ENCODE measurements at regions not wholly inside any gene's neighbourhood (a gene's known extent, or its start where the extent isn't known, plus 50 kb on each side); places are given as distances from the start of the nearest gene placed in this dataset.
"Not testable (repeated sequence)": the region's sequence is repeated elsewhere in the genome, so short reads cannot be mapped to it uniquely, and the experiment has no call there.

DNA sequence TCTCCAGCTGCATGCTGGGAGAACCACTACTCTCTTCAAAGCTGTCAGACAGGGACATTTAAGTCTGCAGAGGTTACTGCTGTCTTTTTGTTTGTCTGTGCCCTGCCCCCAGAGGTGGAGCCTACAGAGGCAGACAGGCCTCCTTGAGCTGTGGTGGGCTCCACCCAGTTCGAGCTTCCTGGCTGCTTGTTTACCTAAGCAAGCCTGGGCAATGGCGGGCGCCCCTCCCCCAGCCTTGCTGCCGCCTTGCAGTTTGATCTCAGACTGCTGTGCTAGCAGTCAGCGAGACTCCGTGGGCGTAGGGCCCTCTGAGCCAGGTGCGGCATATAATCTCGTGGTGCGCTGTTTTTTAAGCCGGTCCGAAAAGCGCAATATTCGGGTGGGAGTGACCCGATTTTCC is 215.0 kb downstream of the STIM2 start:
- not testable (repeated sequence) for DNase-seq

DNA sequence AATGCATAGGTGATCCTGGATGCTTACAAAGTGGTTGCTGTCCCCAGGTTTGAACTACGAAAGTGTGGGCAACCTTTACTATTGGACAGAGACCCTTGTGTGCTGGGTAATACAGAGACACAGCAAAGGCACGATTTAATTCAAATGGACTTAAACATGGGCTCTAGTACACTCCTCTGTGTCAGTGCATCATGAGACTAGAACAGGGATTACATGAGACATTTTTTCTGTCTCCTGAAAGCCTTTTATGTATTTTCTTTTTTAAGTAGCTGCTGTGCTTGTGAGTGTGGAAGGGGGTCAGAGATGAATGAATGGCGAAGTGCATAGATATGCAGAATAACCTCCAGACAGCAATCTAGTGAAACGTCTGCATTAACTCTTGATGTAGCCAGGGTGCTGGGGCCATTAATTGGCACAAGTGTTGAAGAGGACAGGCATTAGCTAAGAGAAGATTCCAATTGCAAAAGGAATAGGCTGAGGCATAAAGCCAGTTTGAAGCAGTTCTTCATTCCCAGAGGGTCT is 218.4 kb downstream of the STIM2 start:
- no peak for DNase-seq

DNA sequence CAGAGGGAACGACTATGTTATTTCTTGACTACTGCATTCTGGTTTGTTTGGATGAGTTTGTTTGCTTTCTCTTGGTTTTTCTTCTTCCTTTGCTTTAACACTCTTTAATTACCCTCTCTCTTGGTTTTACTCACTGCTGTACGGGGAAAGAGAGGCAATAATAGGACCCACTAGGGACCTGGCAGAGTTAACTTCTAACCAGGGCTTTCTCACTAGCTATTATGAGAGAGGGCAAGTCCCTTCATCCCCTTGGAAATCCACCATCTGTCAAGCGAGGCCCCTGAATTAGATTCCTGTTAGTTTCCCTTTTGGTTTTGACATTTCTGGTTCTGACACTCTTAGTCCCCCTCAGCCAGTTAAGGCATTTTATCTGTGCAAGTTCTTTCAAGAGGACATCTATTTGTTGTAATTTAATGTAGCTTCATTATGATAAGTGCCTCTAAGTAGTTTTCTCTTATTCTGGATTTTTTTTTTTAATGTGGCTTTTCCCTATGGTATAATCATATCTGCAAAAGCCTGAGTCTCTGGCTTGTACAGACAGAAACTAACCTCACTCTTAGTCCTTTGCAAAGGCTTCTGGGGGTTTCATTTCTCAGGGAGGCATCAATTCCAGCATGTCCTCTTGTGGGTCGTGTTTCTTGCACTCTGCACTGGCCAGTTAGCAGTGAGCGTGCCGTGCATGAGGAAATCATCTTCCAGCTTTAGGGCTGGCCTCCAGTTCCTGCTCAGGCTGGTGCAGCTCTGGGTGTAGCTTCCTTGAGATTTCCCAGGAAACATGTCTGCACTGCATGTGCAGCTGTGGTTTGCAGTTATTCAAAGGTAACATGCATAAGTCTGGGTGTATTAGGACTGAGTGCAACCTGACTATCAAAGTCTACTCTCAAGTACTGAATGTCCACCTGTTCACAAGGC is 221.3 kb downstream of the STIM2 start:
- DNase-seq: no peak

DNA sequence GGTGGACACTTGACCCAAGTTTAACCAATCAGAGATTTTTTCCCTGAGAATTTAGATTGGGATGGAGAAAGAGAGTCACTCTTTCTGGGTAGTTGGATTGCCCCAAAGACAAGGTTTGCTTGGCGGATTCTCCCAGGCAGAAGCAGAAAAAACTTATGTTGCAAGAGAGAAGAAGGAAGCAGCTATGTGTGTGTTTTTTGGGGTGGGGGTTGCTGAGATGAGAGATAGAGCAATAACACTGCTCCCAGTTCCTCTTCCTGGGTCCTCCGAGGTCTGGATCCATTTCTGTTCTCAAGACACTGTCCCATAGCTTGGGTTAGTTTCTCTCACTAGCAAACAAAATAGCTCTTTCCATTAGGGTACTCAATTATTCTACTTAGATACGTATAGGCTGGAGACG is 222.1 kb downstream of the STIM2 start:
- DNase-seq: no peak

DNA sequence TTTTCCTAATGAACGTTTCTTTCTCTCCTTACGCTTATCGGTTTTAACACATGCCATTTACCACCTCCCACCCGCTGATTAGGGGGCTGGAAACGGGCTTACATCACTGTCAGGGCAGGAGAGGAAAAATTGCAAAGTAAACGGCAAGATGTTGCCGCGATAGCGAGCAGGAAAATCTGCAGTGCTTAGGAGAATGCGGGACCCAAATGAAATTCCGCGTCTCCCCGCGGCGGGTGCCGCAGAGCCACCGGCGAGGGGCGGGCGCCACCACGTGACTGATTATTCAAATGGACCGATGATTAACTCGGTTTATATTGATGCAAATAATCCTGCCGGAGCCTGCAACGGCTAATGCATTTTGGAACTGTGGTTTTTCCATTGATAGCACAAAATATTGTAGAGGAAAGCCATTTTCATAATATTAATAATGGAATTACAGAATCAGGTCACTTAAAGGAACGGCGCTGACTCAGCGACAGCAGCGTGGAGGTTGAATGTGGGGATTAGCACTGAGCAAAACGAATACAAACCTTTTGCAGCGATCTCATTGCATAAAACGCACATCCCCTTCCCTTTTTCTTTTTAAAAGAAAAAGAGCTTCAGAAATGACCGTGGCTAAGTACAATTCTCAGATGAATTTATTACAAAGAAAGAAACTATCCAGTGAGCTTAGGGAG is 224.2 kb downstream of the STIM2 start:
- no peak for DNase-seq

DNA sequence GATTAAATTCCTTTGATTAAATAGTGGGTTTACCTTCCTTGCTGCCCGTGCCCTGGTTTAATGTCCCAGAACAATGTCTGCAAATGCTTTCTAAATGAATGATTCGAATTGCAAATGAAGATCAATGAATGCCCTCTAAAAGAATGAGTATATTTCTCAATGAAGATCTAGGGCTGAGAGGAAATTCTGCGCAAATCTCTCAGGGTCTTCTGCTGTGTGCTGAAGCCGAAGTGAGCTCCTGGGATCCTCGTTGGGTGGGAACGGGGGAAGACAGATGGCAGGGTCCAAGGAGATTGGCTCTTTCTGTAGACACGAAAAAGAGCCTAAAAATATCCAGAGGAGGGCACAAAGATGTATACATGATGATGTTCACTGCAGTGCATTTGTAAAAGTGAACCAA is 224.8 kb downstream of the STIM2 start:
- DNase-seq: no peak

DNA sequence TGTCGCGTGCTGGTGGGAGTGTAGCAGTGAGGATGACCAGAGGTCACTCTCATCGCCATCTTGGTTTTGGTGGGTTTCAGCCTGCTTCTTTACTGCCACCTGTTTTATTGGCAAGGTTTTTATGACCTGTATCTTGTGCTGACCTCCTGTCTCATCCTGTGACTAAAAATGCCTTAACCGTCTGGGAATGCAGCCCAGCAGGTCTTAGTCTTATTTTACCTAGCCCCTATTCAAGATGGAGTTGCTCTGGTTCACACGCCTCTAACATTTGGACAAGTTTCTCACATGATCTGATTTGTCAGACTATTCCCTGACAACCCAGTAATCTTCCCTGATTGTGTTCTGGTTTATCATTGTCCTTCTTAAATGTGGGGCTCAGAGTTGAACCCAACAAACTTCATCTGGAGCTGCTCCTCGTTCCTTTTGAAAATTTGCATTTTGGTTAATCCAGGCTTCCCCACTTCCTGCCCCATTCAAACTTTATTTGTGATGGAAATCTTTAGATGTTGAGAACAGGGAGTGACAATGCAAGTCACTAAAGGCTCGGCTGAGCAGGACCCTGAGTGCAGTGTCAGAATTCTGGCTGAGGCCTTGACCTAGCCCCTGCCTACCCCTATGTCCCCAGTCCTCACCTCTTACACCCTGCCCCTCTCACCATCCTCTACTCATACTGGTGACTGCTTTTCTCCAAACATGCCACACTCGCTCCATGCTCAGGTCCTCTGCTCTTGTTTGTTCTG is 226.8 kb downstream of the STIM2 start:
- DNase-seq: no peak

DNA sequence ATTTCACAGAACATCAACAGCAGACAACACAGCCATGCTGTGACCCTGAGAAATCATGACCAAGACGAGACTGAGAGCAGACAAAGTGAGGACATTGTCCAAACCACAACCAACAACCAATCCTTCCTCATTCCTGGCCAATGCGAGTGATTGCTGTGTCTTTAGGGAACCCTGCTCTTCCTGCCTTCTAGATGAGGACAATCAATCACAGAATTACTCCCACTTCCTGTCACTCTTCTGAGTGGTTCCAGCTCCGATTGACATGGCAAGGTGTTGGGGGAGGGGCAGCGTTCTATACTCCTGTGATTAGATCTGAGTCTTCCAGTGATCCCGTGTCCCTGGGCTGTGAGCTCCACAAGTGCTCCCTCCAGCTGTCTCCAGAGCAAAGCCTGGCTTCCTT is 227.8 kb downstream of the STIM2 start:
- no peak for DNase-seq

DNA sequence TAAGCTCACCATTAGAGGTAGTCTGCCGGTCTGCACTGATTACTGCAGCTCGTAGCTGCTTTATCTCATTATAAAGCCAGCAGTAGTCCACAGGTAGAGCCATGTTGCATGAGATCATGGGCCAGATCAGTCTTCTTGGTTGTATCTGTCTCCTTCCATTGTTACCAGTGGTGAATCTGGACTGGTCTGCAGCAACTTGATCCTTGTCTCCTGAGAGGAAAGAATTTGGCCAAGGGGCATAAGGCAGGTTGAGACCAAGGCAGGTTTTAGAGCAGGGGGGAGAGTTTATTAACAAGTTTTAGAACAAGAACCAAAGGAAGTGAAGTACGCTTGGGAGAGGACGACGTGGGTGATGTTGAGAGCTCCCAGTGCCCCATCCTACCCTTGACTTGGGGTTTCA is 228.5 kb downstream of the STIM2 start:
- no peak for DNase-seq

DNA sequence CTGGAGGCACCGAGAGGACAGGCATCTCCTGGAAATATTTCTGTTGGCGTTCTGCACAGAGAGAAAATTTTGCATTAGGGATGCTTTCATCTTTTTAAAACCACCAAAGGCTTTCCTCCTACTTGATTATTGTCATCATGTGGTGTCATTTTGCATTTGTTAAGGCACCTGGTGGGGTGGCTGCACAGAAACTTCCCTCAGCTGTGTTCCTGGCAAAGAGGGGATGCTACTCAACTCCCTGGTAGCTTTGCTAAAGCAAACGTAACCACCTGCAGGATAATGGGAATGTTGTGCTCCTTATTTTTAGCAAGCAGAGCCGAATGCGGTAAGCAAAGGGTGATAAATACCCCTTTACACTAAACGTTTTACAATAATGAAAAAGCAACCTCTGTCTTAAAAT is 229.8 kb downstream of the STIM2 start:
- no peak for DNase-seq

DNA sequence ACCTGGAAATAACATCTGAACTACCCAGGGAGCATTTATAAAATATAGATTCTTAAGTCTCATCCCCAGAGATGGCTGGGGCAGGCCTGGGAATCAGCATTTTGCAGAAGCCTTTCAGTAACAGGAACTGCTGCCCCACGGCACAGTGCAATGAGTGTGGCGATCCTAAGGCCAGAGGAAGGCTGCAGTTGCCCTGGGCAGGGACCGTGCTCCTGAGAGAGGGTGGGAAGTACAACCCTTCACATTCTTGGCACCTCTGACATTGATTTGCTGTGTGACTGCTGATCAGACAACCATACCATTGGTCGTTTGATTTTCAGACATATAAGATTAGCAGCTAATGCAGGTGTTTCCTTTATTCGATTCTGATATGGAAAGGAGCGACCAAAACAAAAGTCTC is 233.6 kb downstream of the STIM2 start:
- no peak for DNase-seq

DNA sequence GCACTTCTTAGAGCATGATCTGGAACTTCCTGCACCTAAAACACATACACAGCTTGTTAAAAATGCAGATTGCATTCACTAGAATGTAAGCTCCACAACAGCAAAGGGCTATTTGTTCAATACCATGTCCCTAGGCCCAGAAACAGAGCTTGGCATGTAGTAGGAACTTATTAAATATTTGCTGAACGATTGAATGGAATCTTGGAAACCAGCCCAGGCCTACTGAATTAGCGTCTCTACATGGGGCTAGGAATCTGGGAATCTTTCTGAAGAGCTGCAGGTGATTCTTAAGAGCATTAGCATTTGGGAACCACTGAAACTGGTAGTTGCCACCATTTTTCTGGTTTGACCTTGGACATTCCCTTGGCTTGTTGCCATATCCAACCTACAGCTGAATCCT is 234.1 kb downstream of the STIM2 start:
- DNase-seq: no peak

DNA sequence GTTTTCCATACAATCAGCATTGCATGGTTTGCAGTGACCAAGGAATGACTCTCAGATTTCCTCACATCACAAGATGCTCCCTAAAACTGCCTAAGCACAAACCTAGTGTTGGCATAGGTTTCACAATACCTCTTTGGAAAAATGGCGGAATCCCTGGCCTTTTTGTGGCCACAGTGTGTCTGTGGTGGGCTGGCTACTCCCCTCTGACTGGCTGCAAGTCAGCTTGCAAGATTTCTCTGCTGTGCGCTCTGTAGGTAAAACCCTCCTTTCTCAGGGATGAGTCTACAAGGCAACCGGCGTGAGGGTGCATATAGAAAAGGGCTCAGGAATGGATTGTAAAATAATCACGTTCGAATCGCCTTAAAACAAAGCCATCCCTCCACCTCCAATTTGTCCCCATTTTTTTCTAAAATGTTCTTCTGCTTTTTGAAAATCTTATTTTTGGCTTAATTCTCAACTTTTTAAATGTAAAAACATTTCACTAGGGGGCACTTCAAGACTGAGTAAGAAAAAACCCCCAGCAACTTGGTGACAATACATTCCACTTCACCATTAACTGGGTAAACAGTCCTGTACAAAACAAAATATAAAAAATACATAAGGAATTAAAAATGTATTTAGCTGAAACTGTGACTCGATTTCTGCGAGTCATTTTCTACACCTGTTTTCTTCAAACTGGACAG is 235.6 kb downstream of the STIM2 start:
- no peak for DNase-seq

DNA sequence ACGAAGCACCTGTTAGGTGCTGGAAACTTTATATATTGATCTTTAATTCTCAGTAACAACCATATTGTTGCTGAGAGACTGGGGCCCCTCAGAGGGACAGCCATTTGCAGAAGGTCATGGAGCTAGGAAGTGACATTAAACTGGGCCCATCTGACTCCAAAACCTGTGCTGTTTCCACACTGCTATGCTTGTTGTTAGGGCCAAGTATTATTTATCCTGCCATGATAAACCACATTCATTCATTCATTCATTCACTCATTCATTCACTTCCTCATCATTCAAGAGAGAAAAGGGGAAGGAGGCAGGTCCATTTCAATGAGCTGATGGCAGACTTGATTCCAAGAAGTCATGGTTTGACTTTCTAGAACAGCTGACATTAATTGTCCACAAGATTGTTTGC is 237.4 kb downstream of the STIM2 start:
- no peak for DNase-seq

DNA sequence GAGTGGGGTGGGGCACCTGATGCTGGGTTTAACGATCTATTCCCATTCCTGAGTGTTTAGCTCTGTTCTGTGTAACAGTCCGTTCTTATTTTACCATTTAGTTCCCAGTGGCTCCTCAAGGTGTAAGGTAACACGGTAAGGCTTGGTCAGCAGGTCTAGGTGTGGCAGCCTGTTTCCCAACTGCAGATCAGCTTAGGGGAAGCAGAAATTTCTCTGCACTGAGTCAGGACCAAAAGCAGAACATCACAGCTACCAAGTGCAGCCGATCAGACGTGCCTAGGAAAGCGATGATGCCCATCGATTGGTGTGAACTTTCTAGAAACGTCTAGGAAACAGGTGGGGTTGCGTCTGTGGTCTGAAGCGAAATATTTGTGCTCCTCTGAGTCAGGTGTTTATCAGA is 240.1 kb downstream of the STIM2 start:
- no peak for DNase-seq

DNA sequence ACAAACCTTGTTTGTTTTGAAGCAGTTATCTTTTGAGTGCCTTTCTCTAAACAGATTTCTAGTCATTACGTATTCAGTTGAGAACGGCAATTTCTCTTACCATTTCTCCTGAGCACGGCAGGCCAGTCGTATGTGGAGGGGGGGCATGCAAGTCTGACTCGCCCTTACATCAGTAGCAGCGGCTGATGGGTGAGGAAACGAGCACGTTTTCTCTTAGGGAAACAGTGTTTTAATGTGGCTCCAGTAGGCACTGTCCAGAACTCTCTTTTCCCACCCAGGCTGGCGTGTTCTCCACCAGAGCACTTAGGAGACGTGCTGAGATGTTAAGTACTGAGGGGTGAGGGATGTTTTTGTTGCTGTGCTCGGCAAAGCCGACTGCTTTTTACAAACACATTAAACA is 240.5 kb downstream of the STIM2 start:
- DNase-seq: no peak

DNA sequence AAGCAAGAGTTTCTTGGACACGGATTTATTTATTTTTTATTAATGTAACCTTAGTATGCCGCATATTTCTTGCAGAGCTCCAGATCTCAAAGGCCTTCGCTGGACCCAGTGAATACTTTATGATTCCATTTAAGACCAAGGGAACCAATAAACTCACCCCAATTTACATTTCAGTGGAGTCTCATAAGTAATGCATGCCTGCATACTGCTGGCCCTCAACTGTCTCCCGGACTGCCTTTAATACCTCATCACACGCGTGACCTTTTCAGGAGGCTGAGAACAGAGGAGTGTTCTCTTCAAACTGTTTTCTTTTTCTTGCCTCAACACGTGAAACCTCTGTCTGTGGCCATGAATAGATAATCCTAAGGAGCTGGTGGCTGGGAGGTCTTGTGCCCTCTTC is 240.9 kb downstream of the STIM2 start:
- no peak for DNase-seq

DNA sequence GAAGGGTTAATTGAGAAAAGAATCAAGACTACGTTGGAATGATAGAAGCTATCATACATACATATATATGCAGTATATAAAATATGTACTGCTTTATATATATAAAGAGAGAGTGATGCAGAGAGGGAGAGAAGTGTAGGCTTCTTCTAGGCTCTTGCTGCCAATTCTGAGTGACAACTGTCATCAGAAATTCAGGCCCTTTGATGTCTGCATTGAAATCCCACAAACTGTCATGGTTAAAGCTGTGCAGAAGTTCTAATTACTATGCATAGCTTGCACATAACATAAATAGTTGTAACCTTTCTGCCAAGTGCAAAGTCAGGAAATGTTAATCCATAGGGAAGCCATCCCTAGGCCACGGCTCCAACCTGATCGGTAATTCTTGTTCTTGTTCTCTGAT is 251.0 kb downstream of the STIM2 start:
- DNase-seq: no peak

DNA sequence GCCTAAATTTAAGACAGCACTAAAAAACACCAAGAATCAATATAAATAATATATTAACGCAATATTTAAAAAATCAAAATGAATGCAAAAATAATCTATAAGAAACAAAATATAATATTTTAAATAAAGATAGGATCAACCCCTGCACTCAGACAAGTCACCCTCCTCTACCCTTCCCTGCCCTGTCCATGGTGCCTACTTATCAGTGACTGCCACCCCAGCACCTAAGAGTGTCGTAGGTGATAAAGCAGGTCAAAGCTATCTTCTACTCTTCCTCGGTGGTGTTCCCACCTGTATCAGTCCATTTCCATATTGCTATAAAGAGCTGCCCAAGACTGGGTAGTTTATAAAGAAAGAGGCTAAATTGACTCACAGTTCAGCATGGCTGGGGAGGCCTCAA is 251.9 kb downstream of the STIM2 start:
- DNase-seq: no peak

DNA sequence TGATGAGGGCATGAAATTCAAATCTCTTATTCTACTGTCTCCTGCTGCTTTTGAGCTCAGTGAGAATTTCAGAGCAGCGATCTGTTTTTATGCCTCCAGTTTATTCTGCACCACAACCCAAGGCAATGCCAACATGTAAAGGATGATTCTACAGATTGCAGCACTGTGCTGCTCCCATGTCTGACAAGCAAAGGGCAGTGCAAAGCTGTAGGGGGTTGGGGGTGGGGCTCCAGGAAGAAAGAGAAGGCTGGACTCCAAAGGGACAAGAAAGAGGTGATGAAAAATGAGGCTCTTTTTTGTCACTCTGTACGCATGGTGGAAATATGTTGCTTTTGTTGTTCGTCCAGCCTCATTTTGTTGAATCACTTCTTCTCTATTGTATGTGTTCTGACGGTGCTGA is 254.6 kb downstream of the STIM2 start:
- no peak for DNase-seq

DNA sequence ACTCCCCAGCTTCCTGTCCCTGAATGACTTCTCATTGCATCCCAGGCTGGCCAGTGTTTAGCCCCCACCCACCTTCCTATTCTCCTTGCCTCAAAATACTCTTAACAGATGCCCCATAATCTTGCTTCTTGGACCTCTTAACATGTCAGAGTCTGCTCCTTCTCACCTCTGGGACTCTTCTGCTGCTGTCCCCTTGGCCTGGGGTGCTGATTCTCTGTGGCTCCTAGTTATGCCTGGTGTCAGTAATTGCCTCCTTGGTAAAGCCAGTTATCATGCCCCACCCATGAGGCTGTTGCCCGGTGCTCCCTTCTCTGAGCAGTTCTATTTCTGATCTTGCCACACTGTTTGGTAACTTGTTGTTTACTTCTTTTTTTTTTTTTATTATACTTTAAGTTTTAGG is 256.8 kb downstream of the STIM2 start:
- DNase-seq: no peak

DNA sequence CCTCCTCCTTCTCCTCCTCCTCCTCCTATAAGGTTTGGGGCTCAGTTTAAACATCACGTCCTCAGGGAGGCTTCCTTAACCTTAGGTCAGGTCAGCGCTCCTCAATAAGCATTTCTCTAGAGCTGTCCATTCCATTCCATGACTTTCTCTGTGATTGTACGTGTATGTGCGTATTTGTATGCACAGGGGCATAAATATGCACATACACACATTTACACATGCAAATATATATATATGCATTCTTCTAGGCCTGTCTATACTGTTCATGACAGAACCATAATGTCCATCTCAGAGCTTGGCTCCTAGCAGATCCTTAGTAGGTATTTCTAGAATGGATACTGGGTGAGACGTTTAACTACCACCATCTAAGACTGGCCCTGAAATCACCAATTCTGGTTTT is 258.6 kb downstream of the STIM2 start:
- no peak for DNase-seq

DNA sequence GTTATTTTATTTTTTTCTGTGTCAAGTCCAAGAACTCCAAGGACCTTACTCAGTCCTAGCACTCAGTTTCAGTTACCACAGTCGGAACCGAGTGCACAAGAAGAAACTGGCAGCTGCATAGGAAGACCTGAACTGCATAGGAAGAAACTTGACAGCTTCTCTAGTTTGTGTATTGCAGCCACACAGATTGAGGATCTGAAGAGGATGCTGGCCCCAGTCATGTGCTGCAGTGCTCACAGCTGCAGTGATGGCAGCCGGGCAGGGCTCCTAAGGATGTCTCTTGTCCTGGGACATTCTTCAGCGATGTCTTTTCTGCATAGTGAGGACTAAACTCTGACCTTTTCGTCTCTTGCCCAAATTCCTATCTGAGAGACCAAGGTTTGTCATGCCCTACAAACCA is 261.2 kb downstream of the STIM2 start:
- no peak for DNase-seq
